ENCODE measurements at regions not wholly inside any gene's neighbourhood (a gene's known extent, or its start where the extent isn't known, plus 50 kb on each side); places are given as distances from the start of the nearest gene placed in this dataset.
"Not testable (repeated sequence)": the region's sequence is repeated elsewhere in the genome, so short reads cannot be mapped to it uniquely, and the experiment has no call there.

DNA sequence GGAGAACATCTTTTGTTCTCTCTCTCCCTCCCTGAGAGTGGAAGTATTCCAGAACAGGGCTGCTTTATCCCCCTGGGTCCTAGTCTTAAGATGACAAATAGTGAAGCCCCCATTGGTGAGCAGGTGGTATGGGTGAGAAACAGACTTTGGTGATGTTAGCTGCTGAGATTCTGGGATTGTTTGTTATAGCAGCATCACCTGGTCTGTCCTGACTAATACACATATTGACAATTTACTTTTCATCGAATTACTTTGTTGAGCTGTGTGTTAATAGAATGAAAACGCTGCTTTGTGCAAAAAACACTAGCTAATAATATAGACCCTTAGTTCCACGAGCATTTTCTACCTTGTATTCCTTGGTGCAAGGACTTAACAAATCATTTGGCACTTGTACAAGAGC lies 133.5 kb downstream of the ASMT start:
- DNase-seq (ENCODE audit: low read depth, low spot score) = no peak
- in situ Hi-C loops (cut with HindIII; ENCODE audit: low sequenced_read_pairs) = no loop called here
- H3K4me3 ChIP-seq (ENCODE audit: low read depth, low read length) = no peak overlapping the region
- TF ChIP-seq, protein P1, sequence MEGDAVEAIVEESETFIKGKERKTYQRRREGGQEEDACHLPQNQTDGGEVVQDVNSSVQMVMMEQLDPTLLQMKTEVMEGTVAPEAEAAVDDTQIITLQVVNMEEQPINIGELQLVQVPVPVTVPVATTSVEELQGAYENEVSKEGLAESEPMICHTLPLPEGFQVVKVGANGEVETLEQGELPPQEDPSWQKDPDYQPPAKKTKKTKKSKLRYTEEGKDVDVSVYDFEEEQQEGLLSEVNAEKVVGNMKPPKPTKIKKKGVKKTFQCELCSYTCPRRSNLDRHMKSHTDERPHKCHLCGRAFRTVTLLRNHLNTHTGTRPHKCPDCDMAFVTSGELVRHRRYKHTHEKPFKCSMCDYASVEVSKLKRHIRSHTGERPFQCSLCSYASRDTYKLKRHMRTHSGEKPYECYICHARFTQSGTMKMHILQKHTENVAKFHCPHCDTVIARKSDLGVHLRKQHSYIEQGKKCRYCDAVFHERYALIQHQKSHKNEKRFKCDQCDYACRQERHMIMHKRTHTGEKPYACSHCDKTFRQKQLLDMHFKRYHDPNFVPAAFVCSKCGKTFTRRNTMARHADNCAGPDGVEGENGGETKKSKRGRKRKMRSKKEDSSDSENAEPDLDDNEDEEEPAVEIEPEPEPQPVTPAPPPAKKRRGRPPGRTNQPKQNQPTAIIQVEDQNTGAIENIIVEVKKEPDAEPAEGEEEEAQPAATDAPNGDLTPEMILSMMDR (IDR thresholded peaks at IDR 0.05; ENCODE audit: low read depth, low read length) = no peak

GRCh38 chrX:1749499-1749898 lies 134.6 kb downstream of the ASMT start:
- in situ Hi-C loops (cut with HindIII; ENCODE audit: low sequenced_read_pairs) = no loop called here
- no peak overlapping the region for H3K4me3 ChIP-seq (ENCODE audit: low read depth, low read length)
- DNase-seq (ENCODE audit: low read depth, low spot score) = no peak
- TF ChIP-seq, protein P1 (IDR thresholded peaks at IDR 0.05; ENCODE audit: low read depth, low read length) = no peak

DNA sequence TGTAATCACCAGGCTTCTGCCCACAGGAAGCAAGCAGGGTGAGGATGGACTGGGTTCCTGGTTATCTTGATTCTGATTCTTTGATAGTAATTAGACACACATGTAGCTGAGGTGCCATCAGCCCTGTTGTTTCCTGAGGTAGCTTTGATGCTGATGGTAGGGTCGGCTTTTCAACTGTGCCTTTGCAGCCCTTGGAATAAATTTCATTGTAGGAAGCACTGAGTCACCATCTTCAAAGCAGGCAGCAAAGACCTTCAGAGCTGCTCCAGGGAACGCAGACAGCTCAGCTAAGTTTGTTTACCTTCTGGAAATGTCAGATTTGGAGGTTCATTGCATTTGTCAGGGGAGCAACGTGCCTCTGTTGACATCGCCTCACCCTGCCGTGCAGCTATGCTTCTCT lies 135.4 kb downstream of the ASMT start:
- DNase-seq (ENCODE audit: low read depth, low spot score) = no peak
- in situ Hi-C loops (cut with HindIII; ENCODE audit: low sequenced_read_pairs) = no loop called here
- no peak overlapping the region for H3K4me3 ChIP-seq (ENCODE audit: low read depth, low read length)
- TF ChIP-seq, protein P1 (IDR thresholded peaks at IDR 0.05; ENCODE audit: low read depth, low read length) = no peak

DNA sequence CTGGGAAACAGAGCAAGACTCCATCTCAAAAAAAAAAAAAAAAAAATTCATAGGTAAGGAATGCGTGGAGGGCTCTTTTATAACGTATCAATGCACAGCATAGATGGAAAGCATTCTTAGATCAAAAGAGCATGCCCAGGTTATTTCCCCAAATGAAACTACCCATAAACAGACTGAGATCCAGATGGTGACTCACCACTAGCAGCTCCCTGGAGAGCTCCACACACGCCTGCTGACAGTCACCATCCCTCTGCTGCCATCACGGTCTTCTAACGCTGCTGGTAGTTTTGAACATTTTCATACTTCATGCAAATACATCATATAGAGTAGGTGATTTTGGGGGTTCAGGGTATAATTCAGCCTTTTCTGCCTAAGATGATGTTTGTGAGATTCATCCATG lies 136.9 kb downstream of the ASMT start:
- in situ Hi-C loops (cut with HindIII; ENCODE audit: low sequenced_read_pairs) = no loop called here
- no peak for DNase-seq (ENCODE audit: low read depth, low spot score)
- no peak overlapping the region for H3K4me3 ChIP-seq (ENCODE audit: low read depth, low read length)
- TF ChIP-seq, protein P1 (IDR thresholded peaks at IDR 0.05; ENCODE audit: low read depth, low read length) = no peak

GRCh38 chrX:1752799-1753198 lies 137.9 kb downstream of the ASMT start:
- in situ Hi-C loops (cut with HindIII; ENCODE audit: low sequenced_read_pairs); H3K4me3 ChIP-seq (ENCODE audit: low read depth, low read length); DNase-seq (ENCODE audit: low read depth, low spot score): not testable (repeated sequence)

GRCh38 chrX:1754077-1754476 lies 139.2 kb downstream of the ASMT start:
- no peak for DNase-seq (ENCODE audit: low read depth, low spot score)
- TF ChIP-seq, protein P1 (IDR thresholded peaks at IDR 0.05; ENCODE audit: low read depth, low read length) = no peak
- H3K4me3 ChIP-seq (ENCODE audit: low read depth, low read length) = no peak overlapping the region
- in situ Hi-C loops (cut with HindIII; ENCODE audit: low sequenced_read_pairs) = no loop called here

- TF ChIP-seq, protein P1 (IDR thresholded peaks at IDR 0.05; ENCODE audit: low read depth, low read length) = no peak
- in situ Hi-C loops (cut with HindIII; ENCODE audit: low sequenced_read_pairs) = no loop called here
These were observed 148.4 kb downstream of the ASMT start for GRCh38 chrX:1763294-1763693.

DNA sequence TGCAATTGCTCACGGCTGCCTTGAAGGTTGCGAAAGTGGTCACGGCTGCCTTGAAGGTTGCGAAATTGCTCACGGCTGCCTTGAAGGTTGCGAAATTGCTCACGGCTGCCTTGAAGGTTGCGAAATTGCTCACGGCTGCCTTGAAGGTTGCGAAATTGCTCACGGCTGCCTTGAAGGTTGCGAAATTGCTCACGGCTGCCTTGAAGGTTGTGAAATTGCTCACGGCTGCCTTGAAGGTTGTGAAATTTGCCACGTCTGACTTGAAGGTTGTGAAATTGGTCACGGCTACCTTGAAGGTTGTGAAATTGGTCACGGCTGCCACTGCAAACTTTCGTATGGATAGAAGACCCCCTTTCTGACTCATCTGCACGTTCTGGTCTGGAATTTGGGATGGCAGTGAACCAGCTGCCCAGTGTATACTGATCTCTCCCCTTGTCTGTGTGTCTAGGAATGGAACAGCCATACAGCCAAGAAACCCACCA lies 150.1 kb downstream of the ASMT start:
- in situ Hi-C loops (cut with HindIII; ENCODE audit: low sequenced_read_pairs); DNase-seq (ENCODE audit: low read depth, low spot score): not testable (repeated sequence)

More at GRCh38 chrX:1763294-1763693, 148.4 kb downstream of the ASMT start:
- DNase-seq (ENCODE audit: low read depth, low spot score) = no peak
- no peak overlapping the region for H3K4me3 ChIP-seq (ENCODE audit: low read depth, low read length)

More for the DNA sequence above, 150.1 kb downstream of the ASMT start:
- not testable (repeated sequence) for H3K4me3 ChIP-seq (ENCODE audit: low read depth, low read length)
